IMR-90 (cell line): ENCODE measurements at regions not wholly inside any gene's neighbourhood (a gene's known extent, or its start where the extent isn't known, plus 50 kb on each side); places are given as distances from the start of the nearest gene placed in this dataset.

Experiments used
- ATAC-seq: fragments of 200-7000 bp; cut with Tn5 transposase; 2 replicates; pipeline ENCODE4 v1.9.1; 2020; ENCODE audit warnings: low read depth, mild to moderate bottlenecking, moderate library complexity
- BruUV-seq: library from RNA; stranded (reverse); fragments of 400-500 nt; replicated peaks from 2 replicates; lab custom pipeline; 2021; lab: Mats Ljungman, UMichigan
- CTCF ChIA-PET: fragments of 300-600 bp; formaldehyde crosslinking; extraction: SDS; loops from one replicate; lab custom pipeline; 2021; ENCODE audit warnings: antibody characterized with exemption; lab: Yijun Ruan, JAX
- POLR2A ChIA-PET: fragments of 300-600 bp; sonication (Branson Sonifier 250); formaldehyde crosslinking; loops from one replicate; lab custom pipeline; 2022; ENCODE audit warnings: antibody characterized with exemption; ENCODE audit not compliant: unreplicated experiment; lab: Charles Lee
- DNase-seq: peaks from one replicate; pipeline ENCODE4 v3.0.0; 2013
- H2AFZ ChIP-seq: replicated peaks from 2 replicates; pipeline ENCODE3; 2013; ENCODE audit warnings: low read length, mild to moderate bottlenecking; ENCODE audit not compliant: poor library complexity
- H2AK5ac ChIP-seq: 2 replicates; pipeline ENCODE4 v1.6.1; 2013; ENCODE audit warnings: low read depth, low read length, inconsistent platforms
- H2AK9ac ChIP-seq: replicated peaks from 2 replicates; pipeline ENCODE3; 2013; ENCODE audit warnings: mild to moderate bottlenecking, low read depth, low read length, moderate library complexity; ENCODE audit not compliant: poor library complexity
- H2BK120ac ChIP-seq: 2 replicates; pipeline ENCODE4 v1.6.1; 2013; ENCODE audit warnings: low read depth, low read length, inconsistent platforms
- H2BK15ac ChIP-seq: 3 replicates; pipeline ENCODE4 v1.6.1; 2013; ENCODE audit warnings: low read depth, low read length, inconsistent platforms
- H2BK20ac ChIP-seq: 2 replicates; pipeline ENCODE4 v1.6.1; 2013; ENCODE audit warnings: low read depth, mild to moderate bottlenecking, inconsistent platforms, low read length, moderate library complexity
- H2BK5ac ChIP-seq: 2 replicates; pipeline ENCODE4 v1.6.1; 2013; ENCODE audit warnings: mild to moderate bottlenecking, low read depth, low read length, inconsistent platforms; ENCODE audit not compliant: poor library complexity, severe bottlenecking
- H3K14ac ChIP-seq: replicated peaks from 2 replicates; pipeline ENCODE4 v1.6.1; 2013; ENCODE audit warnings: low read depth, low read length, inconsistent platforms
- H3K18ac ChIP-seq: 2 replicates; pipeline ENCODE4 v1.6.1; 2013; ENCODE audit warnings: low read depth, low read length, control low read depth
- H3K23ac ChIP-seq: 2 replicates; pipeline ENCODE4 v1.6.1; 2013; ENCODE audit warnings: low read depth, low read length, inconsistent platforms
- H3K27ac ChIP-seq: 2 replicates; pipeline ENCODE4 v1.5.1; 2013; ENCODE audit warnings: mild to moderate bottlenecking, control low read depth, low read length; ENCODE audit not compliant: insufficient read depth
- H3K27me3 ChIP-seq: 2 replicates; pipeline ENCODE4 v1.6.1; 2013; ENCODE audit warnings: low read length; ENCODE audit not compliant: control insufficient read depth, insufficient read depth
- H3K36me3 ChIP-seq: 2 replicates; pipeline ENCODE4 v1.6.1; 2013; ENCODE audit warnings: low read length, mixed read lengths; ENCODE audit not compliant: control insufficient read depth, insufficient read depth
- H3K4ac ChIP-seq: 2 replicates; pipeline ENCODE4 v1.6.1; 2013; ENCODE audit warnings: low read depth, low read length, inconsistent platforms
- H3K4me1 ChIP-seq: 2 replicates; pipeline ENCODE4 v1.6.1; 2013; ENCODE audit warnings: low read length, mixed read lengths; ENCODE audit not compliant: control insufficient read depth, insufficient read depth
- H3K4me2 ChIP-seq: 2 replicates; pipeline ENCODE4 v1.6.1; 2013; ENCODE audit warnings: low read depth, mild to moderate bottlenecking, control low read depth, low read length, moderate library complexity
- H3K4me3 ChIP-seq: 2 replicates; pipeline ENCODE4 v1.5.1; 2013; ENCODE audit warnings: low read depth, mild to moderate bottlenecking, control low read depth, low read length, moderate library complexity; ENCODE audit not compliant: insufficient read depth
- H3K56ac ChIP-seq: 2 replicates; pipeline ENCODE4 v1.6.1; 2013; ENCODE audit warnings: low read length, inconsistent platforms; ENCODE audit not compliant: insufficient read depth; ENCODE audit errors: extremely low read depth
- H3K79me1 ChIP-seq, 2 experiments: 2 replicates each; pipeline ENCODE4 v1.6.1; 2013; ENCODE audit warnings: low read length in 2 of 2, inconsistent platforms in 1 of 2, low read depth in 1 of 2
- H3K9ac ChIP-seq: 2 replicates; pipeline ENCODE4 v1.6.1; 2013; ENCODE audit warnings: low read depth, low read length, control low read depth
- H3K9me1 ChIP-seq: 2 replicates; pipeline ENCODE4 v1.6.1; 2013; ENCODE audit warnings: low read length, inconsistent platforms; ENCODE audit not compliant: insufficient read depth
- H3K9me3 ChIP-seq: 2 replicates; pipeline ENCODE4 v1.6.1; 2013; ENCODE audit warnings: low read length; ENCODE audit not compliant: control insufficient read depth, insufficient read depth
- H4K20me1 ChIP-seq: 2 replicates; pipeline ENCODE4 v1.6.1; 2013; ENCODE audit warnings: low read length, inconsistent platforms; ENCODE audit not compliant: insufficient read depth
- H4K5ac ChIP-seq: 2 replicates; pipeline ENCODE4 v1.6.1; 2013; ENCODE audit warnings: mild to moderate bottlenecking, low read depth, low read length, control low read depth
- H4K8ac ChIP-seq, 2 experiments: 2 replicates each; pipeline ENCODE4 v1.6.1; 2013; ENCODE audit warnings: low read depth in 2 of 2, low read length in 2 of 2, control low read depth in 1 of 2, inconsistent platforms in 1 of 2
- H4K91ac ChIP-seq: 2 replicates; pipeline ENCODE4 v1.6.1; 2013; ENCODE audit warnings: low read depth, low read length, inconsistent platforms; ENCODE audit not compliant: insufficient read depth
- BHLHE40 ChIP-seq: fragments of 150-350 bp; IDR thresholded peaks from 2 replicates; pipeline ENCODE4 v1.6.1; 2016; ENCODE audit warnings: mild to moderate bottlenecking, low read depth, low read length
- CEBPB ChIP-seq: IDR thresholded peaks from 2 replicates; pipeline ENCODE4 v1.6.1; 2012; ENCODE audit warnings: low read depth, low read length, improper control_type of control experiment
- CHD1 ChIP-seq: IDR thresholded peaks from 2 replicates; pipeline ENCODE4 v1.6.1; 2012; ENCODE audit warnings: low read depth, low read length, improper control_type of control experiment
- CTCF ChIP-seq: conservative IDR thresholded peaks from 2 replicates; pipeline ENCODE4 v1.5.1; 2012; ENCODE audit warnings: mild to moderate bottlenecking, low read depth, low read length, improper control_type of control experiment
- FOS ChIP-seq: fragments of 150-350 bp; IDR thresholded peaks from 2 replicates; pipeline ENCODE4 v1.6.1; 2016; ENCODE audit warnings: low read depth, low read length
- MAFK ChIP-seq: IDR thresholded peaks from 2 replicates; pipeline ENCODE4 v1.6.1; 2012; ENCODE audit warnings: low read depth, low read length, improper control_type of control experiment
- MAZ ChIP-seq: IDR thresholded peaks from 2 replicates; pipeline ENCODE4 v1.6.1; 2012; ENCODE audit warnings: low read depth, mild to moderate bottlenecking, low read length, improper control_type of control experiment, moderate library complexity, borderline replicate concordance
- MXI1 ChIP-seq: IDR thresholded peaks from 2 replicates; pipeline ENCODE4 v1.6.1; 2012; ENCODE audit warnings: low read depth, mild to moderate bottlenecking, low read length, moderate library complexity, borderline replicate concordance
- NFE2L2 ChIP-seq: fragments of 150-350 bp; IDR thresholded peaks from 2 replicates; pipeline ENCODE4 v1.6.1; 2016; ENCODE audit warnings: low read depth, mild to moderate bottlenecking, low read length
- POLR2A ChIP-seq: IDR thresholded peaks from 2 replicates; pipeline ENCODE4 v1.6.1; 2012; ENCODE audit warnings: mild to moderate bottlenecking, low read depth, low read length
- RAD21 ChIP-seq: IDR thresholded peaks from 2 replicates; pipeline ENCODE4 v1.6.1; 2012; ENCODE audit warnings: low read length, improper control_type of control experiment
- RCOR1 ChIP-seq: IDR thresholded peaks from 2 replicates; pipeline ENCODE4 v1.6.1; 2012; ENCODE audit warnings: mild to moderate bottlenecking, low read length, improper control_type of control experiment; ENCODE audit not compliant: insufficient replicate concordance
- RFX5 ChIP-seq: IDR thresholded peaks from 2 replicates; pipeline ENCODE4 v1.8.0; 2012; ENCODE audit warnings: low read depth, mild to moderate bottlenecking, low read length, moderate library complexity
- SMC3 ChIP-seq: fragments of 150-350 bp; IDR thresholded peaks from 2 replicates; pipeline ENCODE4 v1.6.1; 2016; ENCODE audit warnings: low read depth, mild to moderate bottlenecking, antibody characterized with exemption, low read length, moderate library complexity
- USF2 ChIP-seq: fragments of 150-350 bp; IDR thresholded peaks from 2 replicates; pipeline ENCODE4 v1.6.1; 2017; ENCODE audit warnings: mild to moderate bottlenecking, antibody characterized with exemption, low read length, low read depth
- WGBS, 2 experiments: methylation state at CpG; one replicate each; pipeline versions ENCODE4 v1.1.5 to v1.1.7; 2013; ENCODE audit warnings: missing lambda C conversion rate in 2 of 2; ENCODE audit not compliant: insufficient read length in 1 of 2; ENCODE audit errors: extremely low coverage in 2 of 2; 5-methylcytosine and 5-hydroxymethylcytosine counted together
- dilution Hi-C: fragments of 300-500 bp; cut with HindIII; formaldehyde crosslinking; loops from one replicate; pipeline ENCODE4 v1.14.3; 2018; ENCODE audit warnings: low sequenced_read_pairs; ENCODE audit not compliant: unreplicated experiment
- in situ Hi-C: fragments of 300-500 bp; cut with MboI; formaldehyde crosslinking; loops from 3 replicates; pipeline ENCODE4 v1.14.3; 2019; ENCODE audit warnings: low sequenced_read_pairs, inconsistent platforms, mixed read lengths
- intact Hi-C: fragments of 100-400 bp; cut with micrococcal nuclease; formaldehyde crosslinking; loops from 2 replicates; pipeline ENCODE4 v1.10.0; 2022
- TF ChIP-seq, protein P1 (sequence below): fragments of 150-350 bp; IDR thresholded peaks from 2 replicates; pipeline ENCODE4 v1.6.1; 2016; ENCODE audit warnings: low read depth, mild to moderate bottlenecking, low read length, moderate library complexity, borderline replicate concordance

GRCh38 chr1:70738624-70739023 lies 309.0 kb downstream of the PTGER3 start:
- Histone ChIP-seq H2BK20ac (no peak overlapping the region), H2AFZ (no peak overlapping the region), H3K27me3 (no peaks in the 10 kb centered on the region), H3K4ac (no peak overlapping the region), H3K14ac (no peak overlapping the region), H4K91ac (no peak overlapping the region), H3K9ac (no peak overlapping the region), H4K20me1 (no peaks in the 10 kb centered on the region), H3K4me1 (no peaks in the 10 kb centered on the region), H2AK5ac (no peak overlapping the region), H3K79me1 (no peaks in the 10 kb centered on the region), H2BK5ac (no peak overlapping the region), H3K4me2 (no peak overlapping the region), H2BK120ac (no peak overlapping the region), H3K4me3 (no peak overlapping the region), H3K27ac (no peak overlapping the region), H3K18ac (no peak overlapping the region), H3K56ac (no peak overlapping the region), H3K36me3 (no peaks in the 10 kb centered on the region), H2BK15ac (no peak overlapping the region), H3K9me1 (no peaks in the 10 kb centered on the region), H2AK9ac (no peak overlapping the region), H4K8ac (no peak overlapping the region), H3K23ac (no peak overlapping the region), H3K9me3 (no peaks in the 10 kb centered on the region), H4K5ac (no peak overlapping the region)
- POLR2A ChIA-PET: no interaction called here
- ATAC-seq (no peak), DNase-seq (no peak)
- CTCF ChIA-PET: no interaction called here
- dilution Hi-C loops (no loop called here), in situ Hi-C loops (no loop called here), intact Hi-C loops (no loop called here)
- no peak for TF ChIP-seq RFX5
- TF ChIP-seq, protein P1, sequence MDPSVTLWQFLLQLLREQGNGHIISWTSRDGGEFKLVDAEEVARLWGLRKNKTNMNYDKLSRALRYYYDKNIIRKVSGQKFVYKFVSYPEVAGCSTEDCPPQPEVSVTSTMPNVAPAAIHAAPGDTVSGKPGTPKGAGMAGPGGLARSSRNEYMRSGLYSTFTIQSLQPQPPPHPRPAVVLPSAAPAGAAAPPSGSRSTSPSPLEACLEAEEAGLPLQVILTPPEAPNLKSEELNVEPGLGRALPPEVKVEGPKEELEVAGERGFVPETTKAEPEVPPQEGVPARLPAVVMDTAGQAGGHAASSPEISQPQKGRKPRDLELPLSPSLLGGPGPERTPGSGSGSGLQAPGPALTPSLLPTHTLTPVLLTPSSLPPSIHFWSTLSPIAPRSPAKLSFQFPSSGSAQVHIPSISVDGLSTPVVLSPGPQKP: no peak
- TF ChIP-seq MXI1: no peak
- no peak for TF ChIP-seq POLR2A
- TF ChIP-seq FOS: no peak
- no peak for TF ChIP-seq CHD1
- TF ChIP-seq NFE2L2: no peak
- no peak for TF ChIP-seq CEBPB
- no peak for TF ChIP-seq CTCF
- TF ChIP-seq RAD21: no peak
- no peak for TF ChIP-seq USF2
- TF ChIP-seq BHLHE40: no peak
- TF ChIP-seq SMC3: no peak
- TF ChIP-seq MAFK: no peak
- TF ChIP-seq RCOR1: no peak
- TF ChIP-seq MAZ: no peak
- BruUV-seq: no TSS peak
- no CpG with 5 or more reads among the region's 3 CpGs for WGBS, 2 experiments
